MM.1S (cell line): ENCODE measurements at regions not wholly inside any gene's neighbourhood (a gene's known extent, or its start where the extent isn't known, plus 50 kb on each side); places are given as distances from the start of the nearest gene placed in this dataset.

Experiments used
- CTCF ChIP-seq: fragments of 300-600 bp; sonication (generic); IDR thresholded peaks from 2 replicates; pipeline ENCODE4 v1.5.1; 2016; ENCODE audit warnings: antibody characterized with exemption, low read length, mixed read lengths
- EZH2 ChIP-seq: fragments of 300-600 bp; sonication (generic); optimal IDR thresholded peaks from 2 replicates; pipeline ENCODE3; 2017; ENCODE audit warnings: low read depth, mild to moderate bottlenecking, antibody characterized with exemption, low read length, mixed read lengths

- no peak for TF ChIP-seq CTCF
- no peak for TF ChIP-seq EZH2
Observed at GRCh38 chr12:41635626-41636364, 447.7 kb downstream of the PDZRN4 start.
